Type B pancreatic cell (in vitro differentiated cells): ENCODE measurements at regions not wholly inside any gene's neighbourhood (a gene's known extent, or its start where the extent isn't known, plus 50 kb on each side); places are given as distances from the start of the nearest gene placed in this dataset.

ENCODE experiments used
- DNase-seq: peaks from one replicate; pipeline ENCODE4 v3.0.0; 2021; ENCODE audit warnings: mixed read lengths; ENCODE audit not compliant: unreplicated experiment; ENCODE audit errors: extremely low spot score
- H3K27ac Mint-ChIP-seq: 2 replicates; pipeline ENCODE4 v1.8.0; 2021; ENCODE audit warnings: mild to moderate bottlenecking, mixed read lengths
- H3K27me3 Mint-ChIP-seq: 2 replicates; pipeline ENCODE4 v1.8.0; 2021; ENCODE audit warnings: mixed read lengths
- H3K36me3 Mint-ChIP-seq: 2 replicates; pipeline ENCODE4 v1.8.0; 2021; ENCODE audit warnings: mixed read lengths
- H3K4me1 Mint-ChIP-seq: one replicate; pipeline ENCODE4 v1.8.0; 2021; ENCODE audit warnings: mixed read lengths; ENCODE audit not compliant: unreplicated experiment
- H3K4me3 Mint-ChIP-seq: 2 replicates; pipeline ENCODE4 v1.8.0; 2021; ENCODE audit warnings: mild to moderate bottlenecking, mixed read lengths
- H3K9me3 Mint-ChIP-seq: 2 replicates; pipeline ENCODE4 v1.8.0; 2021; ENCODE audit warnings: mixed read lengths
- CTCF ChIP-seq: fragments of 200-600 bp; sonication (generic); conservative IDR thresholded peaks from 2 replicates; pipeline ENCODE4 v1.5.0; 2021; ENCODE audit warnings: antibody characterized with exemption, mild to moderate bottlenecking

GRCh38 chr12:93156086-93156716 lies 221.5 kb upstream of the NUDT4 start:
- Mint-ChIP-seq H3K9me3 (no peaks in the 10 kb centered on the region), H3K27me3 (no peaks in the 10 kb centered on the region), H3K4me1 (peaks cover 6% of the 10 kb centered on the region), H3K36me3 (peaks cover 3% of the 10 kb centered on the region), H3K4me3 (peak overlapping the region; percentile 77), H3K27ac (peak overlapping the region; percentile 87)
- DNase-seq, result no peak
- no peak for TF ChIP-seq CTCF

- no peak for TF ChIP-seq CTCF
- Mint-ChIP-seq H3K27ac (no peak overlapping the region), H3K4me3 (no peak overlapping the region), H3K27me3 (no peaks in the 10 kb centered on the region), H3K36me3 (peaks cover 3% of the 10 kb centered on the region), H3K9me3 (no peaks in the 10 kb centered on the region), H3K4me1 (peaks cover 6% of the 10 kb centered on the region)
- DNase-seq, result no peak
These were observed 220.4 kb upstream of the NUDT4 start for GRCh38 chr12:93157279-93157678.

- Mint-ChIP-seq H3K4me1 (peaks cover 6% of the 10 kb centered on the region), H3K4me3 (no peak overlapping the region), H3K9me3 (no peaks in the 10 kb centered on the region), H3K27me3 (no peaks in the 10 kb centered on the region), H3K27ac (no peak overlapping the region), H3K36me3 (peaks cover 3% of the 10 kb centered on the region)
- TF ChIP-seq CTCF, result no peak
- DNase-seq, result no peak
These were observed 219.5 kb upstream of the NUDT4 start for GRCh38 chr12:93158065-93158843.

- no peak for DNase-seq
- Mint-ChIP-seq H3K4me1 (peaks cover 7% of the 10 kb centered on the region), H3K36me3 (no peaks in the 10 kb centered on the region), H3K27me3 (no peaks in the 10 kb centered on the region), H3K27ac (no peak overlapping the region), H3K4me3 (no peak overlapping the region), H3K9me3 (no peaks in the 10 kb centered on the region)
- no peak for TF ChIP-seq CTCF
These were observed 214.3 kb upstream of the NUDT4 start for GRCh38 chr12:93163260-93164036.

GRCh38 chr12:93164103-93164880 lies 213.4 kb upstream of the NUDT4 start:
- peaks cover 7% of the 10 kb centered on the region for H3K4me1 Mint-ChIP-seq
- no peak overlapping the region for H3K27ac Mint-ChIP-seq
- H3K27me3 Mint-ChIP-seq, result no peaks in the 10 kb centered on the region
- H3K4me3 Mint-ChIP-seq, result no peak overlapping the region
- TF ChIP-seq CTCF, result no peak
- DNase-seq, result no peak
- no peaks in the 10 kb centered on the region for H3K36me3 Mint-ChIP-seq
- no peaks in the 10 kb centered on the region for H3K9me3 Mint-ChIP-seq
